DMS 273 (cell line): ENCODE measurements at regions not wholly inside any gene's neighbourhood (a gene's known extent, or its start where the extent isn't known, plus 50 kb on each side); places are given as distances from the start of the nearest gene placed in this dataset.

Experiments used
- DNase-seq: peaks from one replicate; lab custom pipeline; 2025; ENCODE audit not compliant: unreplicated experiment; lab: John Stamatoyannopoulos, UW

- DNase-seq: no peak
These were observed 97.1 kb upstream of the MAP4K3 start for GRCh38 chr2:39534095-39534711.

GRCh38 chr2:39535636-39536185, 98.6 kb upstream of the MAP4K3 start:
- no peak for DNase-seq

- DNase-seq: no peak
These were observed 100.1 kb upstream of the MAP4K3 start for GRCh38 chr2:39537150-39537549.

- no peak for DNase-seq
These were observed 101.6 kb upstream of the MAP4K3 start for GRCh38 chr2:39538718-39539117.

- DNase-seq: no peak
These were observed 103.3 kb upstream of the MAP4K3 start for GRCh38 chr2:39540414-39540813.

- no peak for DNase-seq
These were observed 104.2 kb upstream of the MAP4K3 start for GRCh38 chr2:39541011-39541930.

- peak; percentile 18 for DNase-seq
These were observed 105.4 kb upstream of the MAP4K3 start for GRCh38 chr2:39542523-39542922.

GRCh38 chr2:39545957-39546356, 108.9 kb upstream of the MAP4K3 start:
- no peak for DNase-seq

- DNase-seq: no peak
These were observed 109.3 kb upstream of the MAP4K3 start for GRCh38 chr2:39546409-39546808.

GRCh38 chr2:39546937-39547336, 109.9 kb upstream of the MAP4K3 start:
- no peak for DNase-seq

GRCh38 chr2:39547811-39548719, 111.0 kb upstream of the MAP4K3 start:
- no peak for DNase-seq

GRCh38 chr2:39549000-39549399, 111.9 kb upstream of the MAP4K3 start:
- DNase-seq: no peak

GRCh38 chr2:39549718-39550464, 112.8 kb upstream of the MAP4K3 start:
- DNase-seq: no peak

GRCh38 chr2:39550701-39551285, 113.7 kb upstream of the MAP4K3 start:
- DNase-seq: no peak

- peak; percentile 17 for DNase-seq
These were observed 106.8 kb upstream of the TMEM178A start for GRCh38 chr2:39558906-39559305.

GRCh38 chr2:39563572-39563971, 102.1 kb upstream of the TMEM178A start:
- DNase-seq: no peak

GRCh38 chr2:39567507-39567906, 98.2 kb upstream of the TMEM178A start:
- DNase-seq: no peak

GRCh38 chr2:39568116-39568515, 97.6 kb upstream of the TMEM178A start:
- DNase-seq: no peak

- peak; percentile 18 for DNase-seq
These were observed 97.1 kb upstream of the TMEM178A start for GRCh38 chr2:39568561-39569006.

- DNase-seq: no peak
These were observed 95.6 kb upstream of the TMEM178A start for GRCh38 chr2:39570130-39570555.
